ENCODE measurements at regions not wholly inside any gene's neighbourhood (a gene's known extent, or its start where the extent isn't known, plus 50 kb on each side); places are given as distances from the start of the nearest gene placed in this dataset.

DNA sequence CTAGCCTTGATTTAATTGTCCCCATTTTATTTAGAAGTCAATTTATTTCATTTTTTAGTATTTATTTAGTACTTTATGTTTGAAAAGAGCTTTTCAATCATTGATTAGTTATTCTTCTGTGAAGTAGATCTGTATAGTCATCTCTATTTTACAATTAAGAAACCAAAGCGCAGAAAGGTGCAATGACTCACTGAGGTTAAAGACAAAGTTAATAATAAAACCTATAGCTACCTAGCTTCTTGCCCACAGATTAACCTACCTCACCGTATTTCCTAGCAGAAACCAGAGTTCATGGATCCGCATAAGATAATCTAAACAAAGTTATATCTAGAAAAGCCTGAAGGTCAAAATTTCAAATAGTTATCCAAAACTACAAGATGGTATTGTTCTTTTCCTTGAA lies 176.4 kb downstream of the GRIN2B start:
- TF ChIP-seq CTCF (IDR thresholded peaks at IDR 0.05) (no peak), EP300 (IDR thresholded peaks at IDR 0.05) (no peak)
